ENCODE measurements at regions not wholly inside any gene's neighbourhood (a gene's known extent, or its start where the extent isn't known, plus 50 kb on each side); places are given as distances from the start of the nearest gene placed in this dataset.

- no peak for TF ChIP-seq CTCF (conservative IDR thresholded peaks at IDR 0.05)
- TF ChIP-seq EZH2 (IDR thresholded peaks at IDR 0.05; ENCODE audit: low read depth), result no peak
Observed at GRCh38 chr6:100255701-100256100, 209.0 kb downstream of the SIM1 start.
